Stimulated activated CD4-positive, alpha-beta T cell treated with anti-CD3 and anti-CD28 coated beads, Interleukin-1b, Interleukin-23, amount 100 ng/mL, for 1 hour (primary cell): ENCODE measurements at regions not wholly inside any gene's neighbourhood (a gene's known extent, or its start where the extent isn't known, plus 50 kb on each side); places are given as distances from the start of the nearest gene placed in this dataset.

ENCODE experiments used
- DNase-seq, 2 donors: peaks; one replicate each; pipeline ENCODE4 v3.0.0-alpha.2; 2020; ENCODE audit warnings: low read depth in 2 of 2

GRCh38 chr17:79349506-79350400 lies 261.1 kb downstream of the RBFOX3 start:
- DNase-seq, result no peak

- no peak for DNase-seq
Measured at GRCh38 chr17:79342376-79342775, 267.8 kb downstream of the ENGASE start.

GRCh38 chr17:79341816-79342215 lies 267.2 kb downstream of the ENGASE start:
- DNase-seq, result no peak

- no peak for DNase-seq
Measured at GRCh38 chr17:79341222-79341780, 266.7 kb downstream of the ENGASE start.

- DNase-seq, result no peak
Measured at GRCh38 chr17:79340333-79341221, 266.0 kb downstream of the ENGASE start.

- no peak for DNase-seq
Measured at GRCh38 chr17:79339321-79339720, 264.7 kb downstream of the ENGASE start.

GRCh38 chr17:79338604-79339003 lies 264.0 kb downstream of the ENGASE start:
- DNase-seq, result no peak

- no peak for DNase-seq
Measured at GRCh38 chr17:79338152-79338551, 263.5 kb downstream of the ENGASE start.

- no peak for DNase-seq
Measured at GRCh38 chr17:79337053-79337452, 262.4 kb downstream of the ENGASE start.

GRCh38 chr17:79335456-79335855 lies 260.8 kb downstream of the ENGASE start:
- DNase-seq, result no peak

GRCh38 chr17:79332011-79332554 lies 257.5 kb downstream of the ENGASE start:
- DNase-seq, result no peak

- no peak for DNase-seq
Measured at GRCh38 chr17:79331492-79331891, 256.9 kb downstream of the ENGASE start.

GRCh38 chr17:79330696-79331095 lies 256.1 kb downstream of the ENGASE start:
- no peak for DNase-seq

GRCh38 chr17:79330229-79330628 lies 255.6 kb downstream of the ENGASE start:
- no peak for DNase-seq

GRCh38 chr17:79326814-79327213 lies 252.2 kb downstream of the ENGASE start:
- no peak for DNase-seq

- DNase-seq, result no peak
Measured at GRCh38 chr17:79325709-79326430, 251.2 kb downstream of the ENGASE start.

GRCh38 chr17:79324194-79324593 lies 249.6 kb downstream of the ENGASE start:
- DNase-seq, result no peak

GRCh38 chr17:79323566-79323965 lies 248.9 kb downstream of the ENGASE start:
- DNase-seq, result no peak

- DNase-seq, result no peak
Measured at GRCh38 chr17:79322211-79323123, 247.8 kb downstream of the ENGASE start.

GRCh38 chr17:79320331-79320730 lies 245.7 kb downstream of the ENGASE start:
- DNase-seq, result no peak
